GM23338 (cell line): ENCODE measurements at regions not wholly inside any gene's neighbourhood (a gene's known extent, or its start where the extent isn't known, plus 50 kb on each side); places are given as distances from the start of the nearest gene placed in this dataset.

Source experiments
- ATAC-seq: fragments of 200-7000 bp; cut with Tn5 transposase; 3 replicates; pipeline ENCODE4 v1.9.1; 2020
- DNase-seq: peaks from one replicate; pipeline ENCODE4 v3.0.0-alpha.2; 2015; ENCODE audit warnings: low spot score
- H2AFZ ChIP-seq: fragments of 200-600 bp; sonication (generic); 2 replicates; pipeline ENCODE4 v1.8.0; 2016; ENCODE audit warnings: antibody characterized with exemption, mild to moderate bottlenecking, moderate library complexity
- H3F3A ChIP-seq: fragments of 200-600 bp; sonication (generic); replicated peaks from 2 replicates; pipeline ENCODE4 v1.8.0; 2017; ENCODE audit warnings: antibody characterized with exemption, mixed run types, low read depth
- H3K27ac ChIP-seq: fragments of 200-600 bp; sonication (generic); 2 replicates; pipeline ENCODE4 v1.6.1; 2016; ENCODE audit warnings: low read depth
- H3K27me3 ChIP-seq: fragments of 200-600 bp; sonication (generic); 2 replicates; pipeline ENCODE4 v1.8.0; 2016; ENCODE audit warnings: mild to moderate bottlenecking, mixed run types, moderate library complexity; ENCODE audit not compliant: insufficient read depth
- H3K36me3 ChIP-seq: fragments of 200-600 bp; sonication (generic); 2 replicates; pipeline ENCODE4 v1.8.0; 2016; ENCODE audit warnings: mild to moderate bottlenecking; ENCODE audit not compliant: insufficient read depth
- H3K4me1 ChIP-seq: fragments of 200-600 bp; sonication (generic); 2 replicates; pipeline ENCODE4 v1.8.0; 2016; ENCODE audit warnings: mild to moderate bottlenecking, moderate library complexity; ENCODE audit not compliant: insufficient read depth
- H3K4me2 ChIP-seq: fragments of 200-600 bp; sonication (generic); 2 replicates; pipeline ENCODE4 v1.7.1; 2017; ENCODE audit warnings: mixed run types
- H3K4me3 ChIP-seq: fragments of 200-600 bp; sonication (generic); 2 replicates; pipeline ENCODE4 v1.6.1; 2016; ENCODE audit warnings: mixed run types
- H3K79me2 ChIP-seq: fragments of 200-600 bp; sonication (generic); replicated peaks from 2 replicates; pipeline ENCODE4 v1.8.0; 2017; ENCODE audit warnings: mild to moderate bottlenecking; ENCODE audit not compliant: insufficient read depth
- H3K9me2 ChIP-seq: fragments of 200-600 bp; sonication (generic); 2 replicates; pipeline ENCODE4 v1.8.0; 2017; ENCODE audit not compliant: insufficient read depth
- H4K20me1 ChIP-seq: fragments of 200-600 bp; sonication (generic); replicated peaks from 2 replicates; pipeline ENCODE4 v1.8.0; 2017; ENCODE audit warnings: mild to moderate bottlenecking; ENCODE audit not compliant: insufficient read depth
- H3K27ac Mint-ChIP-seq: 2 replicates; pipeline ENCODE4 v1.8.0; 2020; ENCODE audit warnings: inconsistent platforms, mild to moderate bottlenecking, moderate library complexity, mixed read lengths
- H3K27me3 Mint-ChIP-seq: 3 replicates; pipeline ENCODE4 v1.8.0; 2022; ENCODE audit warnings: low read depth, mild to moderate bottlenecking, moderate library complexity, mixed read lengths, inconsistent platforms; ENCODE audit not compliant: insufficient read depth, poor library complexity
- H3K36me3 Mint-ChIP-seq: 3 replicates; pipeline ENCODE4 v1.8.0; 2021; ENCODE audit warnings: low read depth, mild to moderate bottlenecking, inconsistent platforms, moderate library complexity, mixed read lengths
- H3K4me1 Mint-ChIP-seq: 3 replicates; pipeline ENCODE4 v1.8.0; 2020; ENCODE audit warnings: mild to moderate bottlenecking, inconsistent platforms, mixed read lengths
- H3K4me3 Mint-ChIP-seq: 3 replicates; pipeline ENCODE4 v1.8.0; 2021; ENCODE audit warnings: moderate library complexity, mild to moderate bottlenecking, inconsistent platforms, mixed read lengths
- H3K9me3 Mint-ChIP-seq: 3 replicates; pipeline ENCODE4 v1.8.0; 2020; ENCODE audit warnings: moderate library complexity, mild to moderate bottlenecking, inconsistent platforms, mixed read lengths
- CREB1 ChIP-seq: fragments of 250-450 bp; sonication (Bioruptor Pico); IDR thresholded peaks from 2 replicates; pipeline ENCODE4 v1.5.0; 2020; ENCODE audit warnings: low read depth, mild to moderate bottlenecking, moderate library complexity
- ETS1 ChIP-seq: IDR thresholded peaks from 2 replicates; pipeline ENCODE4 v1.6.1; 2016; ENCODE audit warnings: antibody characterized with exemption
- EZH2 ChIP-seq: fragments of 200-600 bp; sonication (generic); IDR thresholded peaks from one replicate; pipeline ENCODE4 v1.8.0; 2017; ENCODE audit warnings: antibody characterized with exemption, mild to moderate bottlenecking, low read depth; ENCODE audit not compliant: unreplicated experiment
- EZH2phosphoT487 ChIP-seq: fragments of 200-600 bp; sonication (generic); IDR thresholded peaks from one replicate; pipeline ENCODE4 v1.8.1; 2018; ENCODE audit warnings: antibody characterized with exemption; ENCODE audit not compliant: unreplicated experiment
- JUNB ChIP-seq: IDR thresholded peaks from one replicate; pipeline ENCODE4 v1.6.1; 2016; ENCODE audit warnings: antibody characterized with exemption; ENCODE audit not compliant: unreplicated experiment
- NANOG ChIP-seq: IDR thresholded peaks from 2 replicates; pipeline ENCODE4 v1.6.1; 2016; ENCODE audit warnings: antibody characterized with exemption, borderline replicate concordance
- POLR2AphosphoS5 ChIP-seq: IDR thresholded peaks from 2 replicates; pipeline ENCODE4 v1.6.1; 2016; ENCODE audit warnings: antibody characterized with exemption, low read depth
- STAT1 ChIP-seq: IDR thresholded peaks from one replicate; pipeline ENCODE4 v1.6.1; 2016; ENCODE audit warnings: antibody characterized with exemption; ENCODE audit not compliant: unreplicated experiment
- ZNF114 ChIP-seq: fragments of 250-450 bp; sonication (Bioruptor Pico); IDR thresholded peaks from 2 replicates; pipeline ENCODE4 v1.5.0; 2020; ENCODE audit warnings: mild to moderate bottlenecking, moderate library complexity
- ZNF331 ChIP-seq: fragments of 250-450 bp; sonication (Bioruptor Pico); IDR thresholded peaks from 2 replicates; pipeline ENCODE4 v1.5.0; 2020; ENCODE audit warnings: low read depth, mild to moderate bottlenecking, moderate library complexity
- ZNF462 ChIP-seq: fragments of 250-450 bp; sonication (Bioruptor Pico); IDR thresholded peaks from 2 replicates; pipeline ENCODE4 v1.5.0; 2020; ENCODE audit warnings: mild to moderate bottlenecking, moderate library complexity
- TF ChIP-seq, protein P1 (sequence below), 2 experiments: fragments of 200-600 bp in 1 of 2; sonication (generic) in 1 of 2; conservative IDR thresholded peaks; 2 replicates each; pipeline versions ENCODE4 v1.5.1 to v1.6.1; 2016 to 2017; ENCODE audit warnings: antibody characterized with exemption in 2 of 2, low read depth in 2 of 2, mild to moderate bottlenecking in 2 of 2, moderate library complexity in 1 of 2
- TF ChIP-seq, protein P2 (sequence below): IDR thresholded peaks from one replicate; pipeline ENCODE4 v1.6.1; 2018; ENCODE audit warnings: antibody characterized with exemption; ENCODE audit not compliant: unreplicated experiment

- TF ChIP-seq JUNB (no peak), ZNF331 (no peak), ZNF462 (CRISPR knock-in tag) (no peak), ZNF114 (CRISPR knock-in tag) (no peak), CREB1 (CRISPR knock-in tag) (no peak), EZH2phosphoT487 (no peak), STAT1 (no peak), POLR2AphosphoS5 (no peak), NANOG (no peak), EZH2 (no peak), ETS1 (no peak)
- TF ChIP-seq, protein P1, sequence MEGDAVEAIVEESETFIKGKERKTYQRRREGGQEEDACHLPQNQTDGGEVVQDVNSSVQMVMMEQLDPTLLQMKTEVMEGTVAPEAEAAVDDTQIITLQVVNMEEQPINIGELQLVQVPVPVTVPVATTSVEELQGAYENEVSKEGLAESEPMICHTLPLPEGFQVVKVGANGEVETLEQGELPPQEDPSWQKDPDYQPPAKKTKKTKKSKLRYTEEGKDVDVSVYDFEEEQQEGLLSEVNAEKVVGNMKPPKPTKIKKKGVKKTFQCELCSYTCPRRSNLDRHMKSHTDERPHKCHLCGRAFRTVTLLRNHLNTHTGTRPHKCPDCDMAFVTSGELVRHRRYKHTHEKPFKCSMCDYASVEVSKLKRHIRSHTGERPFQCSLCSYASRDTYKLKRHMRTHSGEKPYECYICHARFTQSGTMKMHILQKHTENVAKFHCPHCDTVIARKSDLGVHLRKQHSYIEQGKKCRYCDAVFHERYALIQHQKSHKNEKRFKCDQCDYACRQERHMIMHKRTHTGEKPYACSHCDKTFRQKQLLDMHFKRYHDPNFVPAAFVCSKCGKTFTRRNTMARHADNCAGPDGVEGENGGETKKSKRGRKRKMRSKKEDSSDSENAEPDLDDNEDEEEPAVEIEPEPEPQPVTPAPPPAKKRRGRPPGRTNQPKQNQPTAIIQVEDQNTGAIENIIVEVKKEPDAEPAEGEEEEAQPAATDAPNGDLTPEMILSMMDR (conservative IDR thresholded peaks at IDR 0.05; ENCODE audit: low read depth in 2 of 2): no peak
- TF ChIP-seq, protein P2, sequence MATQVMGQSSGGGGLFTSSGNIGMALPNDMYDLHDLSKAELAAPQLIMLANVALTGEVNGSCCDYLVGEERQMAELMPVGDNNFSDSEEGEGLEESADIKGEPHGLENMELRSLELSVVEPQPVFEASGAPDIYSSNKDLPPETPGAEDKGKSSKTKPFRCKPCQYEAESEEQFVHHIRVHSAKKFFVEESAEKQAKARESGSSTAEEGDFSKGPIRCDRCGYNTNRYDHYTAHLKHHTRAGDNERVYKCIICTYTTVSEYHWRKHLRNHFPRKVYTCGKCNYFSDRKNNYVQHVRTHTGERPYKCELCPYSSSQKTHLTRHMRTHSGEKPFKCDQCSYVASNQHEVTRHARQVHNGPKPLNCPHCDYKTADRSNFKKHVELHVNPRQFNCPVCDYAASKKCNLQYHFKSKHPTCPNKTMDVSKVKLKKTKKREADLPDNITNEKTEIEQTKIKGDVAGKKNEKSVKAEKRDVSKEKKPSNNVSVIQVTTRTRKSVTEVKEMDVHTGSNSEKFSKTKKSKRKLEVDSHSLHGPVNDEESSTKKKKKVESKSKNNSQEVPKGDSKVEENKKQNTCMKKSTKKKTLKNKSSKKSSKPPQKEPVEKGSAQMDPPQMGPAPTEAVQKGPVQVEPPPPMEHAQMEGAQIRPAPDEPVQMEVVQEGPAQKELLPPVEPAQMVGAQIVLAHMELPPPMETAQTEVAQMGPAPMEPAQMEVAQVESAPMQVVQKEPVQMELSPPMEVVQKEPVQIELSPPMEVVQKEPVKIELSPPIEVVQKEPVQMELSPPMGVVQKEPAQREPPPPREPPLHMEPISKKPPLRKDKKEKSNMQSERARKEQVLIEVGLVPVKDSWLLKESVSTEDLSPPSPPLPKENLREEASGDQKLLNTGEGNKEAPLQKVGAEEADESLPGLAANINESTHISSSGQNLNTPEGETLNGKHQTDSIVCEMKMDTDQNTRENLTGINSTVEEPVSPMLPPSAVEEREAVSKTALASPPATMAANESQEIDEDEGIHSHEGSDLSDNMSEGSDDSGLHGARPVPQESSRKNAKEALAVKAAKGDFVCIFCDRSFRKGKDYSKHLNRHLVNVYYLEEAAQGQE: no peak
Measured at GRCh38 chr6:164410017-164410416, 899.4 kb downstream of the C6orf118 start.

More at GRCh38 chr6:164410017-164410416, 899.4 kb downstream of the C6orf118 start:
- Mint-ChIP-seq H3K27ac (no peak overlapping the region; the same call in 1 of the 2 replicates), H3K36me3 (no peaks in the 10 kb centered on the region; the same call in 2 of the 3 replicates), H3K4me1 (peaks cover 6% of the 10 kb centered on the region), H3K27me3 (peaks cover 4% of the 10 kb centered on the region), H3K9me3 (no peaks in the 10 kb centered on the region), H3K4me3 (no peak overlapping the region)
- no peak overlapping the region for H3K27ac ChIP-seq
- H4K20me1 ChIP-seq: no peaks in the 10 kb centered on the region
- no peak overlapping the region for H2AFZ ChIP-seq
- no peaks in the 10 kb centered on the region for H3K79me2 ChIP-seq
- H3K4me1 ChIP-seq: no peaks in the 10 kb centered on the region
- no peak overlapping the region for H3K4me2 ChIP-seq
- H3K36me3 ChIP-seq: no peaks in the 10 kb centered on the region
- H3F3A ChIP-seq: no peaks in the 10 kb centered on the region
- no peak for ATAC-seq
- no peak overlapping the region for H3K4me3 ChIP-seq
- no peaks in the 10 kb centered on the region for H3K27me3 ChIP-seq
- peaks cover 10% of the 10 kb centered on the region for H3K9me2 ChIP-seq
- DNase-seq: no peak
